ENCODE measurements at regions not wholly inside any gene's neighbourhood (a gene's known extent, or its start where the extent isn't known, plus 50 kb on each side); places are given as distances from the start of the nearest gene placed in this dataset.

GRCh38 chr5:52684051-52684450 lies 103.7 kb upstream of the ITGA1 start:
- Histone ChIP-seq H3K36me3 (ENCODE audit: insufficient read depth, low read length) (no peaks in the 10 kb centered on the region), H3K4me1 (ENCODE audit: insufficient read depth, low read length) (no peaks in the 10 kb centered on the region), H3K9ac (ENCODE audit: low read length) (no peak overlapping the region), H3K9me3 (ENCODE audit: low read length) (no peaks in the 10 kb centered on the region), H3K4me3 (ENCODE audit: low read depth in 1 of 2, low read length in 2 of 2) (no peak overlapping the region), H3K27me3 (ENCODE audit: control insufficient read depth in 1 of 2, insufficient read depth in 2 of 2, low read length in 2 of 2) (no peaks in the 10 kb centered on the region), H3K27ac (ENCODE audit: low read depth, low read length) (no peak overlapping the region)

GRCh38 chr5:52685566-52685965 lies 102.2 kb upstream of the ITGA1 start:
- Histone ChIP-seq H3K4me3 (ENCODE audit: low read depth in 1 of 2, low read length in 2 of 2) (no peak overlapping the region), H3K9ac (ENCODE audit: low read length) (no peak overlapping the region), H3K9me3 (ENCODE audit: low read length) (no peaks in the 10 kb centered on the region), H3K27ac (ENCODE audit: low read depth, low read length) (no peak overlapping the region), H3K4me1 (ENCODE audit: insufficient read depth, low read length) (no peaks in the 10 kb centered on the region), H3K36me3 (ENCODE audit: insufficient read depth, low read length) (no peaks in the 10 kb centered on the region), H3K27me3 (ENCODE audit: control insufficient read depth in 1 of 2, insufficient read depth in 2 of 2, low read length in 2 of 2) (no peaks in the 10 kb centered on the region)

- H3K9me3 ChIP-seq (ENCODE audit: low read length) = no peaks in the 10 kb centered on the region
- H3K4me3 ChIP-seq (ENCODE audit: low read depth in 1 of 2, low read length in 2 of 2) = no peak overlapping the region
- no peaks in the 10 kb centered on the region for H3K36me3 ChIP-seq (ENCODE audit: insufficient read depth, low read length)
- H3K27ac ChIP-seq (ENCODE audit: low read depth, low read length) = no peak overlapping the region
- H3K4me1 ChIP-seq (ENCODE audit: insufficient read depth, low read length) = no peaks in the 10 kb centered on the region
- no peaks in the 10 kb centered on the region for H3K27me3 ChIP-seq (ENCODE audit: control insufficient read depth in 1 of 2, insufficient read depth in 2 of 2, low read length in 2 of 2)
- no peak overlapping the region for H3K9ac ChIP-seq (ENCODE audit: low read length)
These were observed 101.7 kb upstream of the ITGA1 start for GRCh38 chr5:52685971-52686370.

GRCh38 chr5:52690236-52690768 lies 97.4 kb upstream of the ITGA1 start:
- H3K9ac ChIP-seq (ENCODE audit: low read length) = no peak overlapping the region
- no peaks in the 10 kb centered on the region for H3K4me1 ChIP-seq (ENCODE audit: insufficient read depth, low read length)
- H3K9me3 ChIP-seq (ENCODE audit: low read length) = no peaks in the 10 kb centered on the region
- H3K27me3 ChIP-seq (ENCODE audit: control insufficient read depth in 1 of 2, insufficient read depth in 2 of 2, low read length in 2 of 2) = no peaks in the 10 kb centered on the region
- no peak overlapping the region for H3K27ac ChIP-seq (ENCODE audit: low read depth, low read length)
- no peak overlapping the region for H3K4me3 ChIP-seq (ENCODE audit: low read depth in 1 of 2, low read length in 2 of 2)
- H3K36me3 ChIP-seq (ENCODE audit: insufficient read depth, low read length) = no peaks in the 10 kb centered on the region

- H3K9me3 ChIP-seq (ENCODE audit: low read length) = no peaks in the 10 kb centered on the region
- H3K4me1 ChIP-seq (ENCODE audit: insufficient read depth, low read length) = no peaks in the 10 kb centered on the region
- H3K27me3 ChIP-seq (ENCODE audit: control insufficient read depth in 1 of 2, insufficient read depth in 2 of 2, low read length in 2 of 2) = no peaks in the 10 kb centered on the region
- H3K9ac ChIP-seq (ENCODE audit: low read length) = no peak overlapping the region
- H3K36me3 ChIP-seq (ENCODE audit: insufficient read depth, low read length) = no peaks in the 10 kb centered on the region
- H3K27ac ChIP-seq (ENCODE audit: low read depth, low read length) = no peak overlapping the region
- H3K4me3 ChIP-seq (ENCODE audit: low read depth in 1 of 2, low read length in 2 of 2) = no peak overlapping the region
These were observed 95.7 kb upstream of the ITGA1 start for GRCh38 chr5:52692039-52692438.

- H3K4me1 ChIP-seq (ENCODE audit: insufficient read depth, low read length) = no peaks in the 10 kb centered on the region
- no peak overlapping the region for H3K4me3 ChIP-seq (ENCODE audit: low read depth in 1 of 2, low read length in 2 of 2)
- no peak overlapping the region for H3K9ac ChIP-seq (ENCODE audit: low read length)
- no peak overlapping the region for H3K27ac ChIP-seq (ENCODE audit: low read depth, low read length)
- no peaks in the 10 kb centered on the region for H3K9me3 ChIP-seq (ENCODE audit: low read length)
- H3K27me3 ChIP-seq (ENCODE audit: control insufficient read depth in 1 of 2, insufficient read depth in 2 of 2, low read length in 2 of 2) = no peaks in the 10 kb centered on the region
- H3K36me3 ChIP-seq (ENCODE audit: insufficient read depth, low read length) = no peaks in the 10 kb centered on the region
These were observed 95.1 kb upstream of the ITGA1 start for GRCh38 chr5:52692606-52693005.

- H3K4me1 ChIP-seq (ENCODE audit: insufficient read depth, low read length) = no peaks in the 10 kb centered on the region
- H3K27ac ChIP-seq (ENCODE audit: low read depth, low read length) = no peak overlapping the region
- no peaks in the 10 kb centered on the region for H3K9me3 ChIP-seq (ENCODE audit: low read length)
- H3K4me3 ChIP-seq (ENCODE audit: low read depth in 1 of 2, low read length in 2 of 2) = no peak overlapping the region
- no peaks in the 10 kb centered on the region for H3K36me3 ChIP-seq (ENCODE audit: insufficient read depth, low read length)
- H3K9ac ChIP-seq (ENCODE audit: low read length) = no peak overlapping the region
- H3K27me3 ChIP-seq (ENCODE audit: control insufficient read depth in 1 of 2, insufficient read depth in 2 of 2, low read length in 2 of 2) = no peaks in the 10 kb centered on the region
These were observed 94.4 kb upstream of the ITGA1 start for GRCh38 chr5:52693280-52693679.

- H3K27me3 ChIP-seq (ENCODE audit: control insufficient read depth in 1 of 2, insufficient read depth in 2 of 2, low read length in 2 of 2) = no peaks in the 10 kb centered on the region
- H3K27ac ChIP-seq (ENCODE audit: low read depth, low read length) = no peak overlapping the region
- no peak overlapping the region for H3K4me3 ChIP-seq (ENCODE audit: low read depth in 1 of 2, low read length in 2 of 2)
- no peaks in the 10 kb centered on the region for H3K4me1 ChIP-seq (ENCODE audit: insufficient read depth, low read length)
- no peaks in the 10 kb centered on the region for H3K36me3 ChIP-seq (ENCODE audit: insufficient read depth, low read length)
- H3K9ac ChIP-seq (ENCODE audit: low read length) = no peak overlapping the region
- H3K9me3 ChIP-seq (ENCODE audit: low read length) = no peaks in the 10 kb centered on the region
These were observed 93.9 kb upstream of the ITGA1 start for GRCh38 chr5:52693836-52694235.

- Histone ChIP-seq H3K27me3 (ENCODE audit: control insufficient read depth in 1 of 2, insufficient read depth in 2 of 2, low read length in 2 of 2) (no peaks in the 10 kb centered on the region), H3K4me3 (ENCODE audit: low read depth in 1 of 2, low read length in 2 of 2) (no peak overlapping the region), H3K36me3 (ENCODE audit: insufficient read depth, low read length) (no peaks in the 10 kb centered on the region), H3K9me3 (ENCODE audit: low read length) (no peaks in the 10 kb centered on the region), H3K9ac (ENCODE audit: low read length) (no peak overlapping the region), H3K27ac (ENCODE audit: low read depth, low read length) (no peak overlapping the region), H3K4me1 (ENCODE audit: insufficient read depth, low read length) (no peaks in the 10 kb centered on the region)
These were observed 93.1 kb upstream of the ITGA1 start for GRCh38 chr5:52694648-52695047.

- no peaks in the 10 kb centered on the region for H3K36me3 ChIP-seq (ENCODE audit: insufficient read depth, low read length)
- no peaks in the 10 kb centered on the region for H3K4me1 ChIP-seq (ENCODE audit: insufficient read depth, low read length)
- no peak overlapping the region for H3K4me3 ChIP-seq (ENCODE audit: low read depth in 1 of 2, low read length in 2 of 2)
- H3K27me3 ChIP-seq (ENCODE audit: control insufficient read depth in 1 of 2, insufficient read depth in 2 of 2, low read length in 2 of 2) = no peaks in the 10 kb centered on the region
- no peak overlapping the region for H3K27ac ChIP-seq (ENCODE audit: low read depth, low read length)
- H3K9me3 ChIP-seq (ENCODE audit: low read length) = no peaks in the 10 kb centered on the region
- H3K9ac ChIP-seq (ENCODE audit: low read length) = no peak overlapping the region
These were observed 84.8 kb upstream of the ITGA1 start for GRCh38 chr5:52702877-52703276.

GRCh38 chr5:52703321-52703720 lies 84.4 kb upstream of the ITGA1 start:
- Histone ChIP-seq H3K4me1 (ENCODE audit: insufficient read depth, low read length) (no peaks in the 10 kb centered on the region), H3K27ac (ENCODE audit: low read depth, low read length) (no peak overlapping the region), H3K9ac (ENCODE audit: low read length) (no peak overlapping the region), H3K9me3 (ENCODE audit: low read length) (no peaks in the 10 kb centered on the region), H3K4me3 (ENCODE audit: low read depth in 1 of 2, low read length in 2 of 2) (no peak overlapping the region), H3K27me3 (ENCODE audit: control insufficient read depth in 1 of 2, insufficient read depth in 2 of 2, low read length in 2 of 2) (no peaks in the 10 kb centered on the region), H3K36me3 (ENCODE audit: insufficient read depth, low read length) (no peaks in the 10 kb centered on the region)

GRCh38 chr5:52705720-52706119 lies 82.0 kb upstream of the ITGA1 start:
- Histone ChIP-seq H3K9ac (ENCODE audit: low read length) (no peak overlapping the region), H3K4me3 (ENCODE audit: low read depth in 1 of 2, low read length in 2 of 2) (no peak overlapping the region), H3K27ac (ENCODE audit: low read depth, low read length) (no peak overlapping the region), H3K4me1 (ENCODE audit: insufficient read depth, low read length) (peaks cover 4% of the 10 kb centered on the region), H3K27me3 (ENCODE audit: control insufficient read depth in 1 of 2, insufficient read depth in 2 of 2, low read length in 2 of 2) (no peaks in the 10 kb centered on the region), H3K9me3 (ENCODE audit: low read length) (no peaks in the 10 kb centered on the region), H3K36me3 (ENCODE audit: insufficient read depth, low read length) (no peaks in the 10 kb centered on the region)
